Activated CD4-positive, alpha-beta T cell treated with anti-CD3 and anti-CD28 coated beads, Interleukin-2, amount 50 U/mL, for 48 hours (primary cell): ENCODE measurements at regions not wholly inside any gene's neighbourhood (a gene's known extent, or its start where the extent isn't known, plus 50 kb on each side); places are given as distances from the start of the nearest gene placed in this dataset.

Experiments
- DNase-seq, 2 experiments: peaks; one replicate each; pipeline ENCODE4 v3.0.0-alpha.2; 2020

DNA sequence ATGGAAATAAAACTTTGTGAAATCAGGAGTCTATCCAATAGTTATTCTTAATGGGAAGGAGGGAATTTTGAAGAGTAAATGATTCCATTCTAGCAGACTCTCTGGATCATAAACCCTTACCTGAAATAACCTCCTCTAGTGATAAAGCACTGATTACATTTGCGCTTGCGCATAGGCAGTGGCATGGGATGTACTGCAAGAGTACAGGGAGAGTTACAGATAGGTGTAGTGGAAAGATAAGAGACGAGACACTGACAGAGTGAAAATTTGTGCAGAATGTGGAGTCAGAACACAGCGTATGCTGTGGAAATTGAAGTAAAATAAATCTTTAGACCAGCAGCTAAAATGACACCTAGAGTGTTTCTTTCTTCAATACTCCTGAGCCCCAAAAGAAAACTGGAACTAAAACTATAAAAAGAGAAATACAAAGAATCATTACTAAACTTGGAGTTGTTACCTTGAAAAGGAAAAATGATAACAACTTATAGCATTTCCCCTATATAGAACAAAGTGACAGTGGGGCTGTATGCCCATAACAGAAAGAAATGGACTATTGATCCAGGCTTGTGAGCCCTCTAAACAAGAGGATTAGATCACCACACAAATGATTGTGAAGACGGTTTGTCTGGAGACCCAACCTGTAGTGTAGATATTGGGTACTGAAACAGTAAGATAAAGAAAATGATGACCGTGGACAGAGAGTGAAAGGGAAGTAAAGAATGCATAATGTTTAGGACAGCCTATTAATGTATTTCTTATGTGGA is 1471.2 kb upstream of the NUDT12 start:
- DNase-seq = no peak

DNA sequence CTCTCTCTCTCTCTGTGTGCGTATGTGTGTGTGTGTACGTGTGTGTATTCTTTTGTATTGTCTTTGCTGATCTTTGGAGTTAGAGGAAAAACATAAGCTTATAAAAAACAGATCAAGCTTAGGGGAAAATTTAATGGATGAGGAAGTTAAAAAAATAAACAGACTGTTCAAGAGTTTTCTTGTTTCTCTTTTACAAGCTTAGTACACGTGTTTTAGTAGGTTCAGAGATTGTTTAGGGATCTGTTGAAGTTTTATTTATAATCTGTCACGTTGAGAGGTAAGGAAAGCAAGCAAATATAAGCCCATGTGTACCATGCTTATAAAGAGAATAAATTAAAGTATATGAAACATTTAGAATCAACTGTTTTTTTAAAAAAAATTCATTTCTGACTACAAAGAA is 1470.3 kb upstream of the NUDT12 start:
- DNase-seq = no peak

DNA sequence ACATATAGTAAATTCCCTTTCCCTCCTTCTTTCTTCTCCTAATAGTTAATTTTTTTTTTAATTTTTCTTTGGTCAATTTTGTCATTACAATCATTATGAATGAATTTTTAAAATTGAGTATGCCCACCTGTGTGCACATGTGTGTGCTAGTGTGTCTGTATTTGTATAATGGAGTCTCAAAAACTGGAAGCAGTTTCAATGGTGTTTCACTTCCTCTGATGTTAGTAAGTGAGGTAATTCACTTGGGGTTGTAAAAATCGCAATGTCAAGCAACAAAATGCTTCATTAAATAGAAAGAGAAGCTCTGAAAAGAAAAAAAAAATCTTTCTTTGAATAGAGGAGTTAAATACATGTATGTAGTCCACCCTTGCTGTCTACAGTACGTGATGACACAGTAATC is 1467.6 kb upstream of the NUDT12 start:
- DNase-seq = no peak

DNA sequence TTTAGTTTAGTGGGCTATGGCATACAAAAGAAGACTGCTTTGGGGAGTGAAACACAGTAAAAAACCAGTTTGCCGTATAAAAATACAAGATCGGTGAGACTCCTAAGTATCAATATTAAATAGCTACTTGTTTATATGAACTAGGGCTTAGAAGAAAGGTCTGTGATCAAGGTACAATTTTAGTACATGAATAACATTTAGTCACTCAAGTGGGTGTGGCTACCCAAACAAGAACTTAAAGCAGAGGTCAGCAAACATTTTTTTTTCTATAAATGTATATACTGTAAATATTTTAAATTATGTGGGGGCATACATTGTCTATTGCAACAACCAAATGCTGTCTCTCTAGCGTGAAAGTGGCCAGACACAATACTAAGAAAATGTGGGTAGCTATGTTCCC is 1452.5 kb upstream of the NUDT12 start:
- DNase-seq = no peak

DNA sequence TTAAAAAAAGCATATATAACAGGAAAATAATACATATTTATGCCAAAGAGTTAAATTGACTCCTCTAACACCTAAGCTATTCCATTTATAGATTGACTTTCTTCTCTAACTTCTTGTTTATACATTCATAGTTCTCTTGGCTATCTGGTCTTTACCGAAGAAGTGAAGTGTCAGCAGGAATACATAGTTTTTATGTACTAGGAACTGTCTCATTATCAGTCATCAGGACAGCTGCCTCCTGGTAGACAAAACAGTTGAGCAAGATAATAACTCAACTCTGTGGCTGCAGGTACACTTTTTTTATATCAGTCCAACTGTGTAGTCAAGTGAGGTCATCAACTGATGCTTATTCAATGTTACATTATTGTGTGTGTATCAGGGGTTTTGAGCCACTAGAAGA is 1436.0 kb upstream of the NUDT12 start:
- no peak for DNase-seq

DNA sequence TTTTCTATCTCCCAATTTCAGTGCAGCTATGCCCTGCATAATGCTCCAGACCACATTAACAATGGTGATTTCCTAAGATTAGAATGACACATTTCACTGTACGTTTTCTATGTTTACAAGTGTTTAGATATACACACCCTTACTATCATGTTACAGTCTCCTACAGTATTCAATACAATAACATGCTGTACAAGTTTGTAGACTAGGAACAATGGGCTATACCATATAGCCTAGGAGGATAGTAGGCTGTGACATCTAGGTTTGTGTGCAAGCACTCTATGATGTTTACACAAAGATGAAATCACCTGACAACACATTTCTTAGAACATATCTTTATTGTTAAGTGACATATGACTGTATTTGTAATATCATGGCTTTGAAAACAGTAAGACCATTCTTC is 1435.6 kb upstream of the NUDT12 start:
- no peak for DNase-seq

DNA sequence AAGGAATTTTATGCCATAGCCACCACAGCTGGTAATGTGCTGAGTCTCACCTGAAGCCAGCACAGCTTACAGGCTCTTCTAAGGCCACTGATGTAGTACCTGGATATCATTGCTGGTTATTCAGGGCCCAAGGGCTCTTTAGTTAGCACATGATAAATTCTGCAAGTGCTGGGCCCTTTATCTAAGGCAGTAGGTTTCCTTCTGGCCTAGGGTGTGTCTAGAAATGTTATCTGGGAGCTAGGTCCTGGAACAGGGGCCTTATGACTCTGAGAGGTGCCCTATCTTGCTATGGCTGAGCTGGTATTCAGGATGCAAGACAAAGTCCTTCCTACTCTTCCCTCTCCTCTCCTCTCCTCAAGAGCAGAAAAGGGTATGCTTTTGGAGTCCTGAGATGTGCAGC is 1424.5 kb upstream of the NUDT12 start:
- DNase-seq = no peak

DNA sequence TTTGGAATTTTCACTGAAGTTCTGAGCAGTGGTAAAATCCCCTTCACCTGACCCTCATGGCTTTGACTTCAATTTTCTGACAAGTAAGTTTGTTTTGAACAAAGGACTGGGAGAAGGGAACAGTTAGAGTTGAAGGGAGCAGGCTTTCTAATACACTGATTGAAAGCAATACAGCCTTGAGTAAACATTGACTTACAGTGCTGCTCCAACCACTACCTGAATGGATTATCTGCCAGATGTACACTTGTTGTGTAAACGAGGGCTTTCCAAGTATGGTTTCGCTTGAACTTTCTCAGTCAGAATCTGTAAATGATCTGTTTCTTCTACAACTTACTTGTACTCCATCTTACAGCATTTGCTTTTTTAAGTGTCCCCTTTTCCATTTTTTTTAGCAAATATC is 1414.9 kb upstream of the NUDT12 start:
- DNase-seq = no peak

DNA sequence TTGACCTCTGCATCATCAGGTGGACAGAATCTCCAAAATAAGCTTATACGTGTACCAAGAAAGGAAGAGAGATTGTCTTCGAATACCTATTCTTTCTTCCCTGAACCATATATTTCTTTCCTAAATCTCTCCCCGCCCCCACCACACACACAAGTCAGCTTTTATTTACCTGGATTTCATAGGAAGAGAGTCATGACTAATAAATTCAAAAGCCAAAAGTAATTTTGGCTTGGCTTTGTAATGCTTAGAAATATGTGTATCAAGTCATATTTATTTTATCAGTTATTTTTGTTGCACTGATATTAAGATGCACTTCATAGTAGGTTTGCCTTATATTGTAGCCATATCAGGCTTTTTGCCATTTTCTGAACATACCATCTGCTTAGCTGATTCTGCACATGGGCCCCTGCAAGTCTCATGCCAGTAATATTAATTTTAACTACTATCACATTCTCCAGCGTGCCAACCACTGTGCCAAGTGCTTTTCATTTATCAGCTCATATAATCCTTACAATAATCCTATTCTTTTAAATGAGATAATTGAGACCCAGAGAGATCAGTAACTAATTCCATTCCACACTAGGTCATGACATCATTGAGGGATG is 1405.3 kb upstream of the NUDT12 start:
- DNase-seq = no peak

DNA sequence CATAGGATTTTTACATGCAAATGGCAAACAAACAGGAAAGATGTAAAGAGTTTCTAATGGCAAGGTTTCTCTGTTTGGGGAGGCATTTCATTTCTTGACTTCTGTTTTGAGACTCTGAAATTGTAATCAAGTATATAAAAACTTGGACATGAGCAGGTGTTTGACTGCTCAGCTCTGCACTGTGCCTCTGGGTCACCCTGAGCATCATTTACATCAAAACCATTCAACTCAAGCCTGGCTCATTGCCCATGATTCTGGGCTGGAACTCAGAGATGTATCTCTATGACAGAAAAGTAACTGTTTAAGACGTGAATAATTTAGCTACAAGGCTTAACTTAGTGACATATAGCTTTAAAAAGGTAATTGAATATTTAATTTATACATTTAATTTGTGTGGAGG is 1402.4 kb upstream of the NUDT12 start:
- DNase-seq = no peak

DNA sequence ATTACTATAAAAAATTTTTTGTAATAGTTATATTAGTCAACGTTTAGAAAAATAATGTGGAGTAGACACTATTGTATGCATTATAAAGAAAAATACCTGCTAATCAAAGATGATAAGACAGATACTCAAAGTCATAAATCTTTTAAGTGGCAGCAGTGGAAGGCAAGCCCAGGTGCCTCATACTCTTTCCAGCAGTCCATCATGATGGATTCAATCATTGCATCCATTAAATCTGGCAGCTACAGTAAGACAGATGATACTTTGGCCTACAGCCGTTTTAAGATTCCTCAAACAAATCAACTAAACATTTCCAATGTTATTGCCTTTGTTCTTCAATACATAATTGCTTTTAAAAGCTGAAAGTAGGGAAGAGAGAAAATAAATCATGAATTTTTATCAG is 1392.9 kb upstream of the NUDT12 start:
- DNase-seq = no peak

DNA sequence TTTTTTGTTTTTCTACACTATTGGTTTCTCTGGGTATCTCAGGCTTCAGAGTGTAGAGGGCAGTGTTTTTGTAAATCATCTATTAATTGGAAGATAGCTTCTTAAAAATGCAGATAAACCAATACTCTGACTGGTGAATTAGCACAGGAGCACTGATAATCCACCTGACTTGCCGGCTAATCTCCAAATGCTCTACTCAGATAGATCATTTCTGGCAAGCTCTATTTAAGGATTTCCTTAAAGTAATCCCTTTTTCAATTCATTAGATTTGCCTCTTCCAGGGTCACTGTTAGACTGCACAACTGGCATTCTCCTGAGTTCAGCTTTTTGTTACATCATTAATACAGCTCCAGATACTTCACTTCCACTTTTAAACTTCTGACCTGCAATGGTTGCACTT is 1390.3 kb upstream of the NUDT12 start:
- no peak for DNase-seq

DNA sequence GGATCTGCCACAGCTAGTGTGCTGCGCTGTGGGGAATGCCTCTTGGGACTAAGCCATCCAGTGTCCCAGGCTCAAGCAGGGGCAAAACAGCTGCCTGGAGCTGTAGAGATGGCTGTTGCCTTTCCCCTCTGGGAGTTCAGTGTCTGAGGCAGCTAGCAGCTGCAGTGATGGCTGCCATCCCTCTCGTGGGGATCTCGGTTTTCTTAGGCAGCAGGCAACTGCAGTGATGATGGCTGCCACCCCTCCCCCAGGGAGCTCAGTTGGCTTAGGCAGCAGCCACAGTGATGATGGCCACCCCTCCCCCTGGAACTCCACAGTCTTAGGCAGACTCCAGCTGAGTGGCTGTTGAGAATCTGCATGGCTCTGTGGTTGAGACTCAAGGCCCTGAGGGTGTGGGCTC is 1389.2 kb upstream of the NUDT12 start:
- DNase-seq = no peak

DNA sequence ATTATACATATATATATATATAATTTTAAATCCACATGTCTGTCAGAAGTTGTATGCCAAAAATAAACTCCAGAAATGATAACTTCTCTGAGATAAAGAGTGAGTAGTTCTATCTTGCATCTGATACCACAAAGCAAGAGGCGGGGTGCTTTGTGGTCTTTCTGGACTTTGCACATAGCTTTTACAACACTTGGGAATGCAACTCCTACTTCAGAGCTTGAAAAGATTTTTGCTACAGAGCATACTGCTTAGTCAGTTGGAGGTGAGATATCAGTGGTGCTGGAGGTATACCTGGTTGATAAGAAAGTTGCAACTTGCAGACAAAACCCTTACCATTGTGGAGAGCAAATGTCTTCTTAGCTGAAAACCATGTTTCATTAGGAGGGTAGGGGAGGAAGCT is 1384.5 kb upstream of the NUDT12 start:
- no peak for DNase-seq

DNA sequence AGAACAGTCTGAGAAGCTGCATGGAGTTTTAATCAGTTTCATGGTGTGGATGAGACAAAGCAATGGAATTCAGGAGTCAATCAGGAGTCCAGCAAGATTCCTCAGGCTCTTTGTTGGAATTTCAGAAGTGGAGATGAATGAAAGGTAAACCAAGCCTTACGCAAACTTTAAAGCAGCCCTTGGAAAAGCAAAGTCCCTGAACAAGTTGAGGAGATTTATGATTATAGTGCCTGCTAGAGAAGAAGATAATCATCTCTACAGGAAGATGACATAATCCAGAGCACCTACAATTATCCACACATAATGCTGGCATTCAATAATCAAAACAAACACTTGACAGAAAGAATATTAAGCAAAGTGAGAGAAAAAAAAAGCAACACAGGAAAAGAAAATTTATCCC is 1380.1 kb upstream of the NUDT12 start:
- no peak for DNase-seq

DNA sequence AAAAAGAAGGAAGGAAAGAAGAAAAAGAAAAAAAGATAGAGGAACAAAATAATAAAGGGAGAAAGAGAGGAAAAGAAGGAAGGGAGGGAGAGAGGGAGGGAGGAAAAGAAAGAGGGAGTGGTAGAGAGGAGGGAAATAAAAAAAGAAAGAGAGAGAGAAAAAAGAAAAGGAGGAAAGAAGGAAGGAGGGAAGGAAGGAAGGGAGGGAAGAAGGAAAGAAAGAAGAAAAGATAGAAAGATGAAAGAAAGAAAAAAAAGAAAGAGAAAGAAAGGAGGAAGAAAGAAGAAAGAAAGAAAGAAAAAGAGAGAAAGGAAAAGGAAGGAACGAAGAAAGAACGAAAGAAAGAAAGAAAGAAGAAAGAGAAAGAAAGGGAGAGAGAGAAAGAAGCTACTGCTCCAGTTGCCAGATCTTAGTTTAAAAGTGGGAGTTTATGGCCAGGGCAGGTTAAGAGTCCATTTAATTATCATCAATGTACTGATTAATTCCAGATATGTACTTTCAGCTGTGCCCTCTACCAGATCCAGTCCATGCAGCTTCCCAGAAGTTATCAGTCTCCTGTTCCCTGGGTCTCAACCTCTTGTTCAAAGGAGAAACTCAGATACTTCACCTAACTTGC is 1378.5 kb upstream of the NUDT12 start:
- no peak for DNase-seq

DNA sequence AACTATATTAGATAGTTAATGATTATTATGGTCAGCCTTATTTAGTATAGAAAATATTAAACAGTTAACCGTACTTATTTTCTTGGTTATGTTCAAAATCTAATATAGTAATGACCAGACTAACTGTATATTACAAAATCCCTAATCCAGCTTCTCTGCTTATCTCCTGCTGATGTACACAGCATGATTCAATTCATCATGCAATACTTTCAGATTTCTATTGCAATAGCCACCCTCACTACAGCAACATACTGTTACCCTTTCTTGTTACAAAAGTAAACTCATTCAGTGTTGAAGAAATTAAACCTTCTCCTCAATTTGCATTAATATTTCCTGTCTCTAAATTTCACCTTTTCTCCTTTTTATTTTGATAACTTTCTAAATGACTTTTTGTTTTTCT is 1375.0 kb upstream of the NUDT12 start:
- no peak for DNase-seq

DNA sequence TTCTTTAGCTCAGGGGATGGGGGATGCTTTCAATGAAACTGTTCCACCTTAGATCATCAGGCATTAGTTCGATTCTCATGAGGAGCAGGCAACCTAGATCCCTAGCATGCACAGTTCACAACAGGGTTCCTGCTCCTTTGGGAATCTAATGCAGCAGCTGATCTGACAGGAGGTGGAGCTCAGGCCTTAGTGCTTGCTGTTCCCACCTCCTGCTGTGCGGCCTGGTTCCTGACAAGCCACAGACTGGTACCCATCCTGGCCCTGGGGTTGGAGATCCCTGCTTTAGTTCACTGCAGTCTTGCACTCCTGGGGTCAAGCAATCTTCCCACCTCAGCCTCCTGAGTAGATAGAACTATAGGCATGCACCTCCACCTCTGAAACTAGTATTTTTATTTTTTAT is 1369.8 kb upstream of the NUDT12 start:
- DNase-seq = no peak

DNA sequence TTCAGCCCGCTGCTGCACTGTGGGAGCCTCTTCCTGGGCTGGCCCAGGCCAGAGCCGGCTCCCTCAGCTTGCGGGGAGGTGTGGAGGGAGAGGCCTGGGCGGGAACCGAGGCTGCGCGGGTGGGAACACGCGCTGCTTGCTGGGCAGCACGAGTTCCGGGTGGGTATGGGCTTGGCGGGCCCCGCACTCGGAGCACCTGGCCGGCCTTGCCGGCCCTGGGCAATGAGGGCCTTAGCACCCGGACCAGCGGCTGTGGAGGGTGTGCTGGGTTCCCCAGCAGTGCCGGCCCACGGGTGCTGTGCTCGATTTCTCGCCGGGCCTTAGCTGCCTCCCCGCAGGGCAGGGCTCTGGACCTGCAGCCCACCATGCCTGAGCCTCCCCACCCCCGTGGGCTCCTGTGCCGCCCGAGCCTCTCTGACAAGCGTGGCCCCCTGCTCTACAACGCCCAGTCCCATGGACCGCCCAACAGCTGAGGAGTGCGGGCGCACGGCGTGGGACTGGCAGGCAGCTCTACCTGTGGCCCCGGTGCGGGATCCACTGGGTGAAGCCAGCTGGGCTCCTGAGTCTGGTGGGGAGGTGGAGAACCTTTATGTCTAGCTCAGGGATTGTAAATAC is 1366.4 kb upstream of the NUDT12 start:
- no peak for DNase-seq

DNA sequence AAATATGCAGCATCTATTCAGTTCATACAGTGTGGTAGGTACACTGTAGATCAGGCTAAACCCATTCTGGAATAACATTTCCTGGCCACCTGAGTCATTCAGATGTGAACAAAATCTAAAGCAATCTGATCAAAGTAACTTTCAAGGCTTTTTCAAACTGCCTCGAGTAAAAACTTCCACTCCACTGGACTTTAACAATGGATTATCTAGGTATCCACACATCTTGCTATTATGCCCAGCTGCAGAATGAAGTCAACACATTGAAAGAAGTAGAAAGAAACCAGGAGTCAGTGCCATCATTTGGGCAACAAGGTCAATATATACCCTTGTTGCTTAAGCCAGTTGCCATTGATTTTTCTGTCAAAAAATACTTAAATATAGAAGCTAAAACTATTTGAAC is 1352.6 kb upstream of the NUDT12 start:
- DNase-seq = no peak

DNA sequence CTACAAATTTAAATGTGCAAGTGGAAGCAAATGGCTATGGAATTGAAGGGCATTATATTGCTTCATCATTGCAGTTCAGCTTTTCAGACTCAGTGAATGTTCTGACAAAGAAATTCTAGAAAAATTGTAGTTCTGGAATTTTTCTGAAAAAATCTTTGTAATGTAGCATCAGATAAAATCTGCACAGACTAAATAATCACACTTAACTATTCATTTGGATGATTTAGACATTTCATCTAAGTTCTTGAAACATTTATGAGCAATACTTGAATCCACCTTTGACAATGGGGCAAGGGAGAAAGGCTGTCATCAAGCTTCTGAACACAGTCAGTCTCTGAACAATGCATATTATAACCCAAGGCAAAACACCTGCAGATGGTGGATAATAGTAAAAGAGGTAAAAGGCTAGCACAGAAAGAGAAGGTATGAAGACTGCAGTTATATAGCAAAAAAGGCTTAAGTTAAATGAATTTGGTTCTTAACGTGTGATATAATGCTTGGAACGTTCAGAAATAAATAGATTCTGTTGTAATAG is 1352.0 kb upstream of the NUDT12 start:
- no peak for DNase-seq

DNA sequence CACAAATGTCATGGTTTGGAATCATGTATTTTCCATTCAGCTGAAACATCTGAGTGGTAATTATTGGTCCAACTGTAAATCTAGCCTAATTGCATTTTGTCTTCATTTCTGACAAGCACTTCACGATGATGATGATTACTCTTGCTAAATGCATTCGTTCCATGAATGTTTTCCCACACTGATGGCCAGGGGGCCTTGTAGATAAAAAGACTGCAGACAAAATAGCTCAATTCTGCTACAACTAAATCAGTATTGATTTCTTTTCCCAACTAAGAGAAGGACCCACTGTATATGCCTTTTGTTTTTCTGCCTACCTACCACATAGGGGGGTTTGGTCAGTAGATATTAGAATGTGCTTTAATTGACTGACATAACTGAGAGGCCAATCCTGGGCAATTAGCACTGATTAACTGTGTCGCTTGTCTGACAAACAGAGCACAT is 1351.3 kb upstream of the NUDT12 start:
- no peak for DNase-seq

DNA sequence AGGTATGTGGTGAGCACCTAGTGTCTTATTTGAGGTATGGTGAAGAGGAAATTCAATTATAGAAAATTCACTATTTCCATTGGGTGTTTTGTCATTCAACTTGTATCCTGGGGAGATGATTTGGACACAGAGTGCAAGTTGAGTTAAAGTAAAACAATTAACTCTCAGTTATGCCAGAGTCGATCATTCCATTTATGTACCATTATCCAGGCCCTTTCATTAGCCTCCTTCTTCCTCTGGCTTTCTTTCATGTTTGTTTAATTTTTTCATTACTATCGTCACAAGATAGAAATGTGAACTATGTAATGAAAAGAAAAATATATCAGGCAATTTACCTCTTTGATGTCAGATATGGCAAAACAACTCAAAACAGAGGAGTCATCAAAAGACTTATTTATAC is 1347.2 kb upstream of the NUDT12 start:
- DNase-seq = no peak

DNA sequence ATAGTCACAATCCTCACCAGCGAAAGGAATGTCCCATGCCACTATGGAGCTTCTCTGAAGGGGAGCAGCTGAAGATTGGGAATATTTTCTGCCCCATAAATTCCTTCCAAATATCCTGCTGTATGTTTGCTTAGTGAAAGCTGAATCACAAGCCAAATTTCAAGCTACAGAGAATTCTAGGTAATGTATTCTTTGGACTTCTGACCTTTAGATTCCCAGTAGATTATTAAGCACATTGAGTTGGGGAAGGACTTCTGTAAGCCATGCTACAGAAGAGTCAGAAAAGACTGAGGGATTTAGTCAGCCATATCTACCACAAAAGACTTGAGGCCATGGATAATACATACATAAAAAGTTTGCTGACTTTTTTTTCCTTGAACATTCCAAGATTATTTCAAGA is 1342.0 kb upstream of the NUDT12 start:
- no peak for DNase-seq
